Astrocyte (in vitro differentiated cells and primary cell): ENCODE measurements at regions not wholly inside any gene's neighbourhood (a gene's known extent, or its start where the extent isn't known, plus 50 kb on each side); places are given as distances from the start of the nearest gene placed in this dataset.

Experiments used
- DNase-seq: peaks from one replicate; pipeline ENCODE4 v3.0.0-alpha.2; 2010; ENCODE audit warnings: low read depth
- FAIRE-seq: peaks from 2 replicates; lab custom pipeline; 2011; peaks lifted over from hg19 to GRCh38; lab: Jason Lieb, UNC
- H2AFZ ChIP-seq: 2 replicates; pipeline ENCODE4 v1.6.0; 2012; ENCODE audit warnings: low read depth, low read length, inconsistent platforms
- H3K27ac ChIP-seq: 2 replicates; pipeline ENCODE4 v1.5.1; 2011; ENCODE audit warnings: low read depth, low read length, inconsistent platforms
- H3K27me3 ChIP-seq: 2 replicates; pipeline ENCODE4 v1.6.0; 2011; ENCODE audit warnings: low read length, inconsistent platforms; ENCODE audit not compliant: insufficient read depth
- H3K36me3 ChIP-seq: 2 replicates; pipeline ENCODE4 v1.5.1; 2011; ENCODE audit warnings: low read length, inconsistent platforms; ENCODE audit not compliant: insufficient read depth
- H3K4me1 ChIP-seq: 2 replicates; pipeline ENCODE4 v1.5.1; 2011; ENCODE audit warnings: low read length, inconsistent platforms; ENCODE audit not compliant: insufficient read depth
- H3K4me2 ChIP-seq: 2 replicates; pipeline ENCODE4 v1.6.0; 2012; ENCODE audit warnings: low read length, inconsistent platforms
- H3K4me3 ChIP-seq: 2 replicates; pipeline ENCODE4 v1.5.1; 2011; ENCODE audit warnings: low read depth, mild to moderate bottlenecking, low read length, inconsistent platforms; ENCODE audit not compliant: insufficient read depth
- H3K79me2 ChIP-seq: 2 replicates; pipeline ENCODE4 v1.6.0; 2012; ENCODE audit warnings: mild to moderate bottlenecking, low read length, inconsistent platforms; ENCODE audit not compliant: insufficient read depth
- H3K9ac ChIP-seq: 2 replicates; pipeline ENCODE4 v1.6.0; 2012; ENCODE audit warnings: mild to moderate bottlenecking, low read length, inconsistent platforms
- H3K9me3 ChIP-seq: 2 replicates; pipeline ENCODE4 v1.5.1; 2012; ENCODE audit warnings: low read depth, mild to moderate bottlenecking, low read length, inconsistent platforms; ENCODE audit not compliant: insufficient read depth
- H4K20me1 ChIP-seq: 2 replicates; pipeline ENCODE4 v1.6.0; 2012; ENCODE audit warnings: low read length, inconsistent platforms; ENCODE audit not compliant: insufficient read depth
- H3K27ac Mint-ChIP-seq: one replicate; pipeline ENCODE4 v1.8.0; 2021; ENCODE audit warnings: mild to moderate bottlenecking, mixed read lengths; ENCODE audit not compliant: unreplicated experiment
- H3K27me3 Mint-ChIP-seq: one replicate; pipeline ENCODE4 v1.8.0; 2021; ENCODE audit warnings: low read depth, mixed read lengths; ENCODE audit not compliant: unreplicated experiment
- H3K36me3 Mint-ChIP-seq: one replicate; pipeline ENCODE4 v1.8.0; 2021; ENCODE audit warnings: low read depth, mixed read lengths; ENCODE audit not compliant: unreplicated experiment
- H3K4me1 Mint-ChIP-seq: one replicate; pipeline ENCODE4 v1.8.0; 2021; ENCODE audit warnings: low read depth, mixed read lengths; ENCODE audit not compliant: unreplicated experiment
- H3K4me3 Mint-ChIP-seq: one replicate; pipeline ENCODE4 v1.8.0; 2021; ENCODE audit warnings: mild to moderate bottlenecking, moderate library complexity, mixed read lengths; ENCODE audit not compliant: unreplicated experiment
- H3K9me3 Mint-ChIP-seq: one replicate; pipeline ENCODE4 v1.8.0; 2021; ENCODE audit warnings: mild to moderate bottlenecking, mixed read lengths; ENCODE audit not compliant: unreplicated experiment
- EZH2 ChIP-seq: IDR thresholded peaks from 2 replicates; pipeline ENCODE4 v1.6.1; 2012; ENCODE audit warnings: mild to moderate bottlenecking, low read length, inconsistent platforms; ENCODE audit not compliant: insufficient read depth
- TF ChIP-seq, protein P1 (sequence below): IDR thresholded peaks from 2 replicates; pipeline ENCODE4 v1.5.1; 2011; ENCODE audit warnings: low read depth, mild to moderate bottlenecking, inconsistent platforms, low read length, moderate library complexity; ENCODE audit not compliant: insufficient read depth

DNA sequence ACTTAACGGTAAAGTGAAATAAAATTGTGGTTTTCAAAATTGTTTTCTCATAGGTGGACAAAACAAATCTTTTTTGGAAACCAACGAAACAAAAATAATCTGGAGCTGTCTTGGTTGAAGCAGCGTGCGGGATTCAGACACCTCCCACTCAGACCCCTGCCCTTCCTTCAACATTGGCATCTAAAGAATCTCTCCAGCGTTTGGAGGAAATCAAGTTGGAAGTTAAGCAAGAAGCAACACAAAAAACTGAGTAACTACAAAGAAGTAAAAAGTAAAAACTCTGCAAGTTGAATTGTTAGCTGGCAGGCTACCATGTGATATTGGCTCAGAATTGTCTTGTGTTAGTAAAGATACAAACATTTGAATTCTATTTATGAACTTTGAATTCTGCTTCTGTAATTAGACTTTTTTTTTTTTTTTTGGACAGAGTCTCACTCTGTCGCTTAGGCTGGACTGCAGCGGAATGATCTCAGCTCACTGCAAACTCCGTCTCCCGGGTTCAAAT lies 361.0 kb upstream of the PMFBP1 start:
- no peaks in the 10 kb centered on the region for H3K79me2 ChIP-seq
- peak; percentile 20 for DNase-seq
- no peak overlapping the region for H2AFZ ChIP-seq
- FAIRE-seq, result no peak
- Mint-ChIP-seq H3K36me3 (no peaks in the 10 kb centered on the region), H3K9me3 (peaks cover 7% of the 10 kb centered on the region), H3K27me3 (no peaks in the 10 kb centered on the region), H3K27ac (no peak overlapping the region), H3K4me3 (no peak overlapping the region), H3K4me1 (peaks cover 17% of the 10 kb centered on the region)
- H3K9me3 ChIP-seq, result no peaks in the 10 kb centered on the region
- TF ChIP-seq, protein P1, sequence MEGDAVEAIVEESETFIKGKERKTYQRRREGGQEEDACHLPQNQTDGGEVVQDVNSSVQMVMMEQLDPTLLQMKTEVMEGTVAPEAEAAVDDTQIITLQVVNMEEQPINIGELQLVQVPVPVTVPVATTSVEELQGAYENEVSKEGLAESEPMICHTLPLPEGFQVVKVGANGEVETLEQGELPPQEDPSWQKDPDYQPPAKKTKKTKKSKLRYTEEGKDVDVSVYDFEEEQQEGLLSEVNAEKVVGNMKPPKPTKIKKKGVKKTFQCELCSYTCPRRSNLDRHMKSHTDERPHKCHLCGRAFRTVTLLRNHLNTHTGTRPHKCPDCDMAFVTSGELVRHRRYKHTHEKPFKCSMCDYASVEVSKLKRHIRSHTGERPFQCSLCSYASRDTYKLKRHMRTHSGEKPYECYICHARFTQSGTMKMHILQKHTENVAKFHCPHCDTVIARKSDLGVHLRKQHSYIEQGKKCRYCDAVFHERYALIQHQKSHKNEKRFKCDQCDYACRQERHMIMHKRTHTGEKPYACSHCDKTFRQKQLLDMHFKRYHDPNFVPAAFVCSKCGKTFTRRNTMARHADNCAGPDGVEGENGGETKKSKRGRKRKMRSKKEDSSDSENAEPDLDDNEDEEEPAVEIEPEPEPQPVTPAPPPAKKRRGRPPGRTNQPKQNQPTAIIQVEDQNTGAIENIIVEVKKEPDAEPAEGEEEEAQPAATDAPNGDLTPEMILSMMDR, result no peak
- TF ChIP-seq EZH2, result no peak
- H3K4me2 ChIP-seq, result no peak overlapping the region
- H3K4me1 ChIP-seq, result peaks cover 8% of the 10 kb centered on the region
- no peaks in the 10 kb centered on the region for H3K36me3 ChIP-seq
- H4K20me1 ChIP-seq, result no peaks in the 10 kb centered on the region
- no peak overlapping the region for H3K4me3 ChIP-seq
- no peak overlapping the region for H3K27ac ChIP-seq
- H3K9ac ChIP-seq, result no peak overlapping the region
- no peaks in the 10 kb centered on the region for H3K27me3 ChIP-seq

DNA sequence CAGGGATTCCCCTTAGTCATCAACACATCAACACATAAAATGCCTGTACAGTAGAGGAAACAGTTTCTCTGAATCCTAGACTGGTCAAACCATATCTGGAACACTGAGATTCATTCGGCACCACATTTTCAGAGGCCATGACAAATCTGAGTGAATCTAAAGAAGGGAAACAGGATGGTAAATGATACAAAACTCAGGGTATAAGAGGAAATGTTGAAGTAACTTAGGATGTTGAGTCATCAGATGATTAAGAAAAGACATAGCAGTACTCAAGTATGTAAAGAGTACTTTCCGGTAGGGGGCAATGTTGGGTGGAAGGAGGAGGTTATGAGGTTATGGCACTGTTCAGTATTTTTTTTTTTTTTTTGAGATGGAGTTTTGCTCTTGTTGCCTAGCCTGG lies 358.5 kb upstream of the PMFBP1 start:
- H3K36me3 Mint-ChIP-seq, result no peaks in the 10 kb centered on the region
- H3K27ac Mint-ChIP-seq, result no peak overlapping the region

DNA sequence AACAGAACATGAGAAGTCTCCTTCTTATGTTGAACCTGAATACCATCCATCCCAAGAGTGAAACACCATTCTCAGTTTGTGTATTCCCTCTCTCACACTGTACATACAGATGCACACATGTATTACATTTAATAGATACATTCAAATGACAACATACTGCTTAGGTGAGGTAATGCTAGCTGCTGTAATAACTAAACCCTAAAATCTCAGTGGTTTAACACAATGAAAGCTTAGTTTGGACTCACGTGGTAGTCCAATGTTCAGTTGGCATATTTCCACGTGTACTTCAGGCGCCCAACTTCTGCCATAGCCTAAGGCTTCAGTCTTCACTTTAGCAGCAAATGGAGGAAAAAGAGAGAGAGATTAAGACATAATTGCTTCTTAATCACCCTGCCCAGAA lies 351.1 kb upstream of the PMFBP1 start:
- Mint-ChIP-seq H3K4me1 (no peaks in the 10 kb centered on the region), H3K9me3 (peaks cover 1% of the 10 kb centered on the region), H3K4me3 (no peak overlapping the region), H3K27ac (no peak overlapping the region), H3K27me3 (no peaks in the 10 kb centered on the region), H3K36me3 (no peaks in the 10 kb centered on the region)
- Histone ChIP-seq H3K4me2 (no peak overlapping the region), H2AFZ (no peak overlapping the region), H3K36me3 (no peaks in the 10 kb centered on the region), H3K79me2 (no peaks in the 10 kb centered on the region), H3K27ac (no peak overlapping the region), H4K20me1 (no peaks in the 10 kb centered on the region), H3K27me3 (no peaks in the 10 kb centered on the region), H3K4me3 (no peak overlapping the region), H3K9ac (no peak overlapping the region), H3K9me3 (no peaks in the 10 kb centered on the region), H3K4me1 (no peaks in the 10 kb centered on the region)
- no peak for DNase-seq
- TF ChIP-seq, protein P1, result no peak
- TF ChIP-seq EZH2, result no peak
- FAIRE-seq, result no peak

More for the DNA sequence above, 358.5 kb upstream of the PMFBP1 start:
- Mint-ChIP-seq H3K4me1 (peaks cover 6% of the 10 kb centered on the region), H3K9me3 (peaks cover 7% of the 10 kb centered on the region), H3K4me3 (no peak overlapping the region), H3K27me3 (no peaks in the 10 kb centered on the region)
- TF ChIP-seq, protein P1, result peak; percentile 42
- no peak for TF ChIP-seq EZH2
- Histone ChIP-seq H3K4me2 (peak overlapping the region; percentile 36), H2AFZ (no peak overlapping the region), H3K27me3 (no peaks in the 10 kb centered on the region), H3K36me3 (no peaks in the 10 kb centered on the region), H3K4me1 (no peaks in the 10 kb centered on the region), H3K27ac (no peak overlapping the region), H4K20me1 (no peaks in the 10 kb centered on the region), H3K9ac (no peak overlapping the region), H3K4me3 (no peak overlapping the region), H3K79me2 (no peaks in the 10 kb centered on the region), H3K9me3 (no peaks in the 10 kb centered on the region)
- DNase-seq, result peak; percentile 64
- FAIRE-seq, result peak; percentile 54
